Activated CD8-positive, alpha-beta memory T cell treated with anti-CD3 and anti-CD28 coated beads for 48 hours (primary cell): ENCODE measurements at regions not wholly inside any gene's neighbourhood (a gene's known extent, or its start where the extent isn't known, plus 50 kb on each side); places are given as distances from the start of the nearest gene placed in this dataset.
"Not testable (repeated sequence)": the region's sequence is repeated elsewhere in the genome, so short reads cannot be mapped to it uniquely, and the experiment has no call there.

Source experiments
- DNase-seq, 3 experiments: peaks; one replicate each; pipeline ENCODE4 v3.0.0-alpha.2; 2020; ENCODE audit warnings: low read depth in 2 of 3, low spot score in 2 of 3

DNA sequence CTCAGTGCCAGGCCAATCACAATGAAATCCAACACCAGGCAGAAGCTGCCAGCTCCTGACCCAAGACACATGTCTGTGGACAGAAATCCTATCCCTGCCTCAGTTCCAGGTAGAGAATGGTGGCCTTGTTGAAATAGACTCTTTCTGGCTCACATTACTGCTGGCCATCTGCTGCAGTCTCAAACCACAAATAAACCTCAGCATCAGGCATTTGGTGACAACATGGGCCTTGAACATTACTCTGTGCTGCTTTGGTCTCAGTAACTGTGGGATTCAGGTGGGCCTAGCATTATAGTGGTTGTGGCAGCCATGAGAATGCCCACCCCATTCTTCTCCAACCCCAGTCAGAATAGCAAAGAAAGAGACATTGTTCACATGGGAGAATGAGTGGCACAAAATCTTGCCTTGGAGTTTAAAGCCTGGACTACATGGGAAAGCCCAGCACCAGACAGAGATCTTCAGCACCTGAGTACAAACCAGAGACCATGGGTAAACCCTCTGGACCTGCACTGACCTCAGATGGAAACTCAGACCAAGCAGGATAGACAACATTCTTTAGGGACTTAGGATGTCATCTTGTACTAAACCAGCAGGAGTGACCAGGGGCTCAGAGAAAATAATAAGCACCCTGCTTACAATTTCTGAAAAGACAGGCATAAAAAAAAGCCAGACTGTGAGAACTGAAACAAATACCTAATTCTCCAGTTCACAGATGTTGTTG, 50.4 kb upstream of the TRAM1L1 start:
- DNase-seq = no peak

DNA sequence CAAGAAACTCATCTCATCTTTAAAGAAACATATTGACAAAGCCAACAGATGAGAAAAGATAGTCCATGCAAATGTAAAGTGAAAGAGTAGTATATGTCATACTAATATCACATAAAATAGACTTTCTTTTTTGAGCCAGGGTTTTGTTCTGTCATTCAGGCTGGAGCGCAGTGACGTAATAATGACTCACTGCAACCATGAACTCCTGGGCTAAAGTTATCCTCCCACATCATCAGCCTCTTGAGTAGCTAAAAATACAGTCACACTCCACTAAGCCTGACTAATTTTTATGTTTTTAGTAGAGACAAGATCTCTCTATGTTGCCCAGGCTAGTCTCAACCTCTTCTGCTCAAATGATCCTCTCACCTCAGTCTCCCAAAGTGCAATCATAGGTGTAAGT, 51.8 kb upstream of the TRAM1L1 start:
- no peak for DNase-seq

DNA sequence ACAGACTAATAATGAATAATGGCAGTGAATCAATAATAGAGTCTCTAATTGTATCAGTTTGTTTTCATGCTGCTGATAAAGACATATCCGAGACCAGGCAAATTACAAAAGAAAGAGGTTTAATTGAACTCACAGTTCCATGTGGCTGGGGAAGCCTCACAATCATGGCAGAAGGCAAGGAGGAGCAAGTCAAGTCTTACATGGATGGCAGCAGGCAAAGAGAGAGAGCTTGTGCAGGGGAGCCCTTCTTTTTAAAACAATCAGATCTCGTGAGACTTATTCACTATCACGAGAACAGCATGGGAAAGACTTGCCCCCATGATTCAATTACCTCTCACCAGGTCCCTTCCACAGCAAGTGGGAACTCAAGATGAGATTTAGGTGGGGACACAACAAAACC, 53.4 kb upstream of the TRAM1L1 start:
- DNase-seq = not testable (repeated sequence)

DNA sequence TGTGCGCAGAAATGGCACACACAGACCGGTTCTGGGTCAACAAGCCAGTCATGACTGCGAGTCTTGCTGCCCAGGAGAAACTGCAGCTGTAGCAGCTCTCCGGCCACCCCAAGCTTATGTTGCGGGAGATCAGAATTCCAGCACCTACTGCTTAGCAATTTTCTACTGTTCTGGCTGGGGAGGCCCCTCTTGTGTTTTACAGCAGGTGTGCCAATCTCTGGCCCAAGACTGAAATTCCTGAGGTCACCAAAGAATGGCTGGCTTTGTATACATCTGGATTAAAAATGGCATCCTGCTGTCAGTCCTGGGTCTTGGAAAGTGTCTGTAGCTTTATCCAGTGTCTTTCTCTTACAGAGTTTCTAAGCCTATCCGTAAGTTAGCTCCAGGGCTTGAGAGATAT, 68.9 kb upstream of the TRAM1L1 start:
- DNase-seq = no peak

DNA sequence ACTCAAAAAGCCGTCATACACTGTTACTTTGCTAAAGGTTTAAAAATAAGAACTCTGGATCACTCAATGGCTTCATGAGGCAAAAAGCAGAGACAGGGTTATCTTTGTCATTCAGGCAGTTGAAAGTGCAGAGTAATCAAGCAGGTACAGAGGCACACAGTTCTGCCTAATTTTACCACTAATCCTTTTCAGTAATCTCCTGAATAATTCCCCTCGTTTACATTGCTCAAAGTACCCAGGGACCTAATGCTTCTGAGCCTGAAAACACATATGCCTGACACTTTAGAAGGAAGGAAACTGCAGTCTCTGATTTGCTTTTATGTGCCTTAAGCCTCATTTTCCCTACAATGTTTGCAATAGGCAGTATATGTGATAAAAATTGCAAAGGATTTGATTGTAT, 71.4 kb upstream of the TRAM1L1 start:
- no peak for DNase-seq

DNA sequence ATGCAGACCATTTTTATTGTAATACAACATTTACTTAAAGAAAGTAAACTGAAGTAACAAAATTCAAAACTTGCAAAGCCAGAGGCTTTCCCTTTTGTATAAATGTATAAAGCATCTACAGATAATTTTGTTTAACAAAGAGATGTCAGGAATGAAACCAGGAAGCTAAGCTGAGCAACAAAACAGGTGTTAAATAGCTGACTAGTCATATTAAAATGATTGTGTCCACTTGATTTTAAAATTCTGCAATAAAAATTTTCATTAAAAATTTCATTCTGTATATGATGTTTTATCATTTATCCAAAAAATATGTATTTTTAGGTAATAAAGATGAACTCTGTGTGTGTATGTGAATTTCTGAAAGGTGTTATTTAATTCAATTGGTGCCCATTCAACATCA, 72.0 kb upstream of the TRAM1L1 start:
- DNase-seq = no peak

DNA sequence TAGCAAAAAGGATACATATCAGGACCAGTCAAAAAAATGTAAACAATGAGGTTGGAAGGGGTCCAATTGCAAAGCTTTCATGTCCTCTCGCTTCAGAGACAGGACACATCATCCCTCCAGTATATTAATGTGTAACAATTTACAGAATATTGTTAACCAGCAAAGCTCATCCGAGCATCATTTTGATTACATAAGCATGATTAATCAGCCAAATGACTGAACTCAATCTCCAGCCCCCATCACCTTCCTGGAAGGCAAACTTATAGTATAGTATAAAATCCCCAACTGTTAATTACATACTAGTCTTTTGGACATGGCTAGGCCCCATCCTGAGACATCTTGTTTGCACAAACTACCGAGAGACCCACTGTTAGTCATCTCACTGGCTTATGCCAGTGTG, 77.6 kb upstream of the TRAM1L1 start:
- DNase-seq = no peak

DNA sequence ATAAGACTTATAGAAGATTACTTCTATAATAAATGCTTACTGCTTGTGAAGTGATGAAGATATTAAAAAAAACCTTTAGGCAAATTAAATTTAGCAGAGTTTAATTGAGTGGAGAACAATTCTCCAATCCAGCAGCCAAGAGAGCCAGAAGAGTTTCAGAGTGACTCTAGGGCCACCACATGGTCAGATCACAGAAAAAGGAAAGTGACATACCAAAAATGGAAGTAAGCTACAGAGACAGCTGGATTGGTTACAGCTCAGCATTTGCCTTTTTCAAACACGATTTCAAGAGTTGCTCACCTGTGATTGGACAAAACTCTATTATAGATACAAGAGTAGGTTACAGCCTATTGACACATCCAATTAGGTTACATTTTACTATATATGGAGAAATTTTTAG, 79.0 kb upstream of the TRAM1L1 start:
- DNase-seq = no peak

DNA sequence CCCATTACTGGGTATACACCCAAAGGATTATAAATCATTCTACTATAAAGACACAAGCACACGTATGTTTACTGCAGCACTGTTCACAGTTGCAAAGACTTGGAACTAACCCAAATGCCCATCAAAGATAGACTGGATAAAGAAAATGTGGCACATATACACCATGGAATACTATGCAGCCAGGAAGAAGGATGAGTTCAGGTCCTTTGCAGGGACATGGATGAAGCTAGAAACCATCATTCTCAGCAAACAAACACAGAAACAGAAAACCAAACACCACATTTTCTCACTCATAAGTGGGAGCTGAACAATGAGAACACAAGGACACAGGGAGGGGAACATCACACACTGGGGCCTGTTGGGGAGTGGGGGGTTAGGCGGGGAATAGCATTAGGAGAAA, 90.0 kb upstream of the TRAM1L1 start:
- not testable (repeated sequence) for DNase-seq

DNA sequence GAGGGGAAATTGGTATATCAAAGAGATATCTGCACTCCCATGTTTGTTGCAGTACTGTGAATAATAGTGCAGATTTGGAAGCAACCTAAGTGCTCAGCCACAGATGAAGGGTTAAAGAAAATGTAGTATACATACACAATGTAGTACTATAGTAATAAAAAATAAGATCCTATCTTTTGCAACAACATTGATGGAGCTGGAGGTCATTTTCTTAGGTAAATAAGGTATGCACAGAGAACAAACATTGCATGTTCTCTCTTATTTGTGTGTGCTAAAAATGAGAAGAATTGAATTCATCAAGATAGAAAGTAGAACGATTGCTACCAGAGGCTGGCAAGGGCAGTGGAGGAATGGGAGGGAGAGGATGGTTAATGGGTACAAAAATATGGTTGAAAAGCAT, 117.9 kb upstream of the TRAM1L1 start:
- DNase-seq = no peak

DNA sequence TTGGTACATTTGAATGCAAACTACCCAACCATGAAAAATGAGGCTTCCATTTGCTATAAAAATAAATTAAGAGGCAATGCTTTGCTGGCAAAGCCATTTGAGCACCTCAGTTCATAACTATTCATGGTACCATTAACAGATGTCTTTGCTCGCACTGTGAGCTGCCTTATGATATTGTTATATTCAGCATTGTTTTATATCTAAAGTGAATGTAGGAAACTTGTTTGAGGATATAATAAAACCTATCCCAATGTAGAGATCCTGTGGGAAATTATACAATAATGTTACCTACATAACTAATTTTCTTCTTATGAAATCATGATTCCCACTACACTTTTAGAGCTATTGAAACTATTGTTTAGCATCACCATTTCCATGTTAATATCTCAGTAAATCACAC, 125.2 kb upstream of the TRAM1L1 start:
- DNase-seq = no peak

DNA sequence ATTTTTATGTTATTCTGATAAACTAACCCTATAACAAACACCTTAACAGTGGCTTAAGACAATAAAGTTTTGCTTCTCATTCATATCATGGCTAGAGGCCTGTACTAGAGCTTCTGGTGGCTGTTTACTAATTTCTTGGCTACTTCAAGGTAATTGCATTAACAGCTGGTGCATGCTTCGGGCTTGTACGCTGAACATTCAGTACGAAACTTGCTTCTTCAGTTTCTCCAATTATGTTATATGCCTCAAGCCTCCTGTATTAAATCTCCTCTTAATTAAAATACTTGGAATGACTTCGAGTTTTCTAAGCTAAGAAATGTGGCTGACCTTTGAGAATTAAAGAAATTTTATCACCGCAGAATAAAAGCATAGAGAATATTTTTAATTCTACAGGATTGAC, 138.9 kb upstream of the TRAM1L1 start:
- DNase-seq = no peak

DNA sequence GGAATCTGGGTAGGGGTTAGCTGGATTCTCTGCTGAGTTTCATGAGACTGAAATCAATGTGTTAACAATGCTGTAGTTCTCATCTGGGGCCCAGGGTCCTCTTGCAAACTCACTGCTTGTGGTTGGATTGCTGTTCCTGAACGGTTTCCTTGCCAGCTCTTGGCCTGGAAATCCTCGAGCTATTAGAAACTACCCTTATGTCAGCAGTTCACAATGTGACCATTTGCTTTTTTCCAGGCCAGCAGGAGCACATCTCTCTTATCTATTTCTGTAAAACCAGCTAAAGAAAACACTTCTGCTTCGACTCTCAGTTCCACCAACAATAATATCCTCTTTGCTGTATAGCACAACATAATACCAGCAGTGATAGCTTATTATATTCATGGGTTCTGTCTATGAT, 140.1 kb upstream of the TRAM1L1 start:
- DNase-seq = no peak

DNA sequence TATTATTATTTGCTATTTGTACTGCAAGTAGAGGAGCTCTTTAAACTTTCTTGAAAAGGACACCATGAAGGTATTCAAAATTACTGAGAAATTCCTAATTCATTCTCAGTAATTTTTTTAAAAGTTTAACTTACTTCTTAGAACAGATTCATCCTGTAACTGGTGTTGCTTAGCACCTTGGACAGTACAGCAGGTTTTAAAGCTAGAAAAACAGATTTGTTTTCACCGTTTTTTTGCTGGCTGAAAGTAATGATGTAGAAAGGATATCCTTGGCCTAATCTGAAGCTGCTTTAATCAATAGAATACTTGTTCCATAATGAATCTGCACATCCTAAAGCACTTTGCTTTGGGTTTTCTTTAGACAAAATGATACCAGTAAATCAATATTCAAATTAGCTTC, 142.5 kb upstream of the TRAM1L1 start:
- DNase-seq = no peak

DNA sequence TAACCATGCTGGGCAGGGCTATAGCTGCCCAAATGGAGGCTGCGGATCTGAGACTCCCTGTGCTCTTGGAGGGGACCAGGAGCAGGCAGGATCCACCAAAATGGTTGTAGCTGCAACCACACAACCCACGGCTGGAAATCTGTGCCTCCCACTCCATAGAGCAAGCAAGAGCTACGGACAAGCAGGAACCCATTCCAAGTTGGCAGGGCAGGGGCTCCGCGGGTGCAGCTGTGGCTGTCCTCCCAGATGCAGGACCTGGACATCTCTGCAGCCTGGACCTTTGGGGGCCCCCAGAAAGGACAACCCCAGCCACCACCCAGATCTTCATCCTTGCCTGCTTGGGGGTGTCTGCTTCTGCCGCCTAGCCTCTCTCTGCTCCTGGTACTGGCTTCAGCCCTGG, 154.1 kb upstream of the TRAM1L1 start:
- no peak for DNase-seq

DNA sequence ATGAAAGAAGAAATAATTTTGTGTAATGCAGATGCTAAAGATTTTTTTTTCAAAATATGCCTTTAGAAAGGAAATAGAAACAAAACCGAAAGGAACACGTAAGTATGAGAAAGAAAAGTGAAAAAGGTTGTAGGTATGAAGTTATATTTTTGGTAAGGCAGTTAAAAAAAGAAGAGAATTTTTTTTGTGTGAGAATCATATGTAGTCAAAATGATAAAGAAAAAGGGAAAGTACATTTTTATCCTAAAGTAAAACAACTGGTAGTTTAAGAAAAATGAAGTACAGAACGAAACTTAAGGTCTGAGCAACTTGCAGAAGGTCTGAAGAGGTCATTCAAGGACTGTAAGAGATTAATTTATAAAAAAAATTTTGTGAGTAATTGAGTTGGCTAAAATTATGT, 164.0 kb upstream of the TRAM1L1 start:
- no peak for DNase-seq

DNA sequence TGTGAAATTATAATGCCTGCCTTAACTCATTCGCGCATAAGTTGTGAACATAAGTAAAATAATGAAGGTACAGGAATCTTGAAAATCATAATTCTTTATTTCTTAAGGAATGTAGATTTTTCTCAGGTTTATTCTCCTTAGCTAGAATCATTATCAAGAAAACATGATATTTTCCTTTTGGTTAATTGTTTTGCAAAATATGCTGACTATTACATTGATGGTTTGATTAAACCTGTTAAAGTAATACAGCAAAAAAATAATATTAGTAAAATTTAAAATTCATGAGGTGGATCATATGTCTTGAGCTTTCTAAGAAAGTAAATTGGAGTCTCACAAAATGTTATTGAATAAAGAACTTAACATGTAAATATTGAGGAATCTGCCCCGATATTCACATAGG, 178.7 kb upstream of the TRAM1L1 start:
- DNase-seq = no peak

DNA sequence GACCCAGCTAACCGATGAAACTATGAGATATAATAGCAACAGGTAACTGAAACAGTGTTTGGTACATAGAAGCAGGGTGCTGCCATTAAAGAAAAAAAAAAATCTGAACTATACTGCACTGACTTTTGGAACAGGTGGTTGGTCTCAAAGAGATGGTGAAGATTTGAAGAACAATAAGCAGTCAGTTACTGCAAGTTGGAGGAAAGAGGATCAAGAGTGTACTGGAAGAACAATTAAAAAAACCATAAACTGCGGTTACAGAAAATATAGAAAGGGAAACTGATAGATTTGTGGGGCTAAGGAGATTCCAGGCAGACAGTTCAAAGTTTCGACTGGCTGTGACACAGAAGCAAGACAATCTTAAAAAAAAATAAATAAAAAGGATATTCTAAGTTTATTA, 181.9 kb upstream of the TRAM1L1 start:
- DNase-seq = no peak

DNA sequence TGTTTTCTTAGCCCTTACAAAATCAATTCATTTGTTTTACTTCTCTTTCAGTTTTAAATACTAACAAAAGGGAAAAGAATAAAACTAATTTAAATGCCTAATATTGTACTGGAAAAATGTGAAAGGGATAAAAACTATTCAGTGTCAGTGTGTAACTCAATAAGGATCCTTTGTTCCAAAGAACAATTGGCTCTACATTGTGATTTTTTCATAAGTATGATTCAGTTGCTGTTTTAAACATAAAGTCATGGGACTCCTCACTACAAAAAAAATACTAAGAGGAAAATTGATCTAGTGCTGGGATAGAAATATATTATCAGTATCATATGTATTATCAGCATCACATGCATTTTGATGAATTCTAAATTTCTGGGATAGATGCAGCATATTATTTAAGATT, 199.4 kb upstream of the TRAM1L1 start:
- DNase-seq = no peak

DNA sequence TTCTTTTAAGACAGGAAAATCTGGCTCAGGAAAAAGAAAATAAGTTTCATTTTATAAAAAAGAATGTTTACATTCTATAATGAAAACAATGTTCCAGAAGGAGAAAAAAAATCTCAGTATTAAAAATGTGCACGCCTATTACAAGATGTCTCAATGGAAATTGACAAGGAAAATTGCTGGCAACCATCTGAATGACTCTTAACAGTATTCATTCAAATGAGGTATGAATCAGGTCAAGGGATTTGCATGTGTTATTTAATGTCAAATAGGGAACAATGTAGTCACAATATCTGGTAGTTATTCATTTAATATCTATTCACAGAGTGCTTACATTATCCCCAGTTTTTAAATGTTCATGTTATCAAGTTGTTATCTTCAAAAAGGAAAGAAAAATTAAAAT, 208.4 kb upstream of the TRAM1L1 start:
- no peak for DNase-seq

DNA sequence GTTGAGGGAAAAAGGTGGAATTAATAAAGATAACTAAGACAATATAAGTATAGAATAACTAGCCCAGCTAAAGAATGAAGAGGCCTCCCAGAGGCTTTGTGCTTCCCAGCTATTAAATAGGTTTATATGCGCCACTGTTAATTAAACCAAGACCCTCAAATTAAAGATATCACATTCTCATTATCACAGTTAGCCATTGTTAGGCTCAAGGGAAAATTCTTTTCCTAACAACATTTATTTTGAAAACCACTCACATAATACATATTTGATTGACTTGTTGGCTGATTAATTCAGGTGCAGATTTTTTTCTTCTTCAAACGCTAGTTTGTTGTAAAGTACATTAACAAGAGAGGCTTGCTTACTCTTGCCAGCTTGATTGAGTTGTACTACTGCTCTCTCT, 216.8 kb upstream of the TRAM1L1 start:
- no peak for DNase-seq

DNA sequence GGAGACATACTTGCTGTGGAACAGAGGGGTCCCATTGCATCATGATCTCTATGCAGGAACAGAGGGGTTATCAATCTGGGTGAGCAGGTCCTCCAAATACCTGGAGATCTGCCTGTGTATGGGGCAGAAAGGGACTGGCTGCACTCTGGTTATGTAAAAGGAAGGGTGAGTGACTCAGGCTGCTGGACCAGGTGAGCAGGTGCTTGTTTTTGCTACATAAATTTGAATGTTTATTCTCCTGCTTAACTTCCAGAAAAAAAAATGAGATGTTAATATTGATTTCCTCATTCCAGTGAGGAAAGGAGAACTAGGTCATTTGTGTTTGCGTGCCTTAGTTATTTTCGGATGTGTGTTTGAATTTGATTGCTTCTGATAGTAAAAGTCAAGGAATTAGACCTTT, 225.8 kb upstream of the TRAM1L1 start:
- DNase-seq = no peak

DNA sequence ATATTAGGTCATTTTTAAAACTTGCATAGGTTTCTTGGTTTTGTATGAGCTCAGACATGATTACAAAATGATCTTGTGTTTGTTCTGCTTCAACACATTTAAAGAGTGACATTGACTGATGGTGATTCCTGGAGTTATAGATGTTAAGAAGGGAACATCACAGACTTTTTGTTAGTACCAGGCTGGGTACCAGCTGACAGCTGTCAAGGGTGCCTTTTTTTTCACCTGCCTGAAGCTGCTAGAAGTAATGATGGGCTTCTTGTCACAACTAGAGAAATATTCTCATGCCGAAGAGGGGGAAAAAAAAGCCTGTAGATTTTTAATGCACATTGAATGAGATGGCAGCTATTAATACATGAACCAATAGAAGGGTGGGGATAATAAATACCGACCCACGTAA, 226.6 kb upstream of the TRAM1L1 start:
- no peak for DNase-seq
